Dedifferentiated amniotic fluid mesenchymal stem cell (primary cell): ENCODE measurements at regions not wholly inside any gene's neighbourhood (a gene's known extent, or its start where the extent isn't known, plus 50 kb on each side); places are given as distances from the start of the nearest gene placed in this dataset.
"Not testable (repeated sequence)": the region's sequence is repeated elsewhere in the genome, so short reads cannot be mapped to it uniquely, and the experiment has no call there.

Experiments
- DNase-seq: peaks from one replicate; pipeline ENCODE4 v3.0.0-alpha.2; 2016; ENCODE audit errors: extremely low spot score

GRCh38 chr3:132987396-132987795 is 50.8 kb upstream of the TMEM108 start:
- no peak for DNase-seq

DNA sequence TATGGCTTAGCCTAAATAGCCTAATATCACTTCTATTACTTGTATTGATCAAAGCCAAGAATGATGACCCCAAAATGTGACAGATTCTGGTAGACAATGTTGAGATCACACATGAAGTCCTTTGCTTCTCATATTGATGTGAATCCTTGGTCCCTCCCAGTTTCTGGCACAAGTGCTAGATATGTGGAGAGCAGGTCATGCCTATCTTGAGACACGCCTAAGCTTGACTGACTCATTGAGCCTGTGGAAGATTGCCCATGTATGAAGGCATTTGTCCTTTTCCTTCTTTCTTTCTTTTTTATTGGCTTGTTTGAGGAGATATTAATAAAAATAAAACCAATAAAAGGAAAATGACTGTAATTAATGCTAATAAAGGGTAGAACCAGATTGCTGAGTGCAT is 54.0 kb upstream of the TMEM108 start:
- DNase-seq = no peak

- DNase-seq = no peak
These were observed 54.9 kb upstream of the TMEM108 start for GRCh38 chr3:132983143-132983770.

- DNase-seq = no peak
These were observed 56.5 kb upstream of the TMEM108 start for GRCh38 chr3:132981719-132982118.

GRCh38 chr3:132980102-132980501 is 58.1 kb upstream of the TMEM108 start:
- no peak for DNase-seq

DNA sequence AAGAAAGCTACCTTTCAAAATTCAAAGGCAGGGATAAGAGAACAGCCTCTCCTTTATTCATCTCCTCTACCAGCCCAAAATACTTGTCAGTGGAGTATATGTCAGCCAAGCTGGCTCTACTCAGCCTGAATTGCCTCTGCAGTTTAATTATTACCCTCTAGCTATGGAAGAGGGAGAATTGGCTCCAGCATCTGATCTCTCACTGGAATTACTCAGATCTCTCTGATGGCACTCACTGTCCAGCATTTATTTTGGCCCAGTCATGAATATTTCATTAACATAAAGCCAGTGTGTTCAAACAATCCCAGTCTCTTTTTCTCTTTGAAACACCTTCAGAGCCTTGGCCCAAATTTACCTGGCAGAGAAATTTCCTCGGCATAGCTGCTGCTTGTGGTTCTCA is 58.6 kb upstream of the TMEM108 start:
- no peak for DNase-seq

- not testable (repeated sequence) for DNase-seq
These were observed 59.2 kb upstream of the TMEM108 start for GRCh38 chr3:132978946-132979345.

DNA sequence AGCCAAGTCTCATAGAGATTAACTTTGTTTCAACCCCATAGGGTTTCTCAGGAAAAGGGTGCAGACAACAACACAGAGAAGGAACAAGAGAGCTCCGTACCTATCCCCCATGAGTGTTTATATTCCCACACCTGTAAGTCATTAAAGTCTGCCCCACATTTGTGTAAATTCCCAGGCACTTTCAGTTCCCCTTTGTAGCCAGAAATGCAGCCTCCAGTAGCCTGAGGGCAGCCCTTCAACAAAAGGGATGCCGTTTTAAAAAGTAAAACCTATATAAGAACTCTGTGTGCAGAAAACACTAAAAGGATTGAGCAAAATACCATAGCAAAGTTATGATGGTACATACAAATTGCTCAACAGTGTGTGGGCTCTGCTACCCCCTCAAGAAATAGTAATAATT is 59.7 kb upstream of the TMEM108 start:
- DNase-seq = no peak

DNA sequence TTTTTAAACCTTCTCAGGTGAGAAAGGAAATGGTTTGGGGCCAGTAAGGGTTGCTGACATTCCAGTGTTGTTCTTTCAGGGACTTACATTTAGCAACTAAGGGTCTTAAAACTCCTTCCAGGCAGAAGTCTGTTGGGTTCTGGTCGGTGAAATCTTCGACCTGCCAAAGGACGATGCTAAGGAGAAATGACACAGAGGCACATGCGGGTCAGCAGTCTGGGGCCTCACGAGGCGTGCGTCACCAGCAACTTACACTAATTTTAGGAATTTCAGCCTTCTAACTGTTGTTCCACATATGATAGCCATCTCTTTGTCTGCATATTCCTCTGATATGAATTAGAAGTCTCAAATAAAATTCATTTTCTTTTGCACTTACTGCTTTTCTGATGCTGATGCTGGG is 64.1 kb upstream of the TMEM108 start:
- DNase-seq = no peak

DNA sequence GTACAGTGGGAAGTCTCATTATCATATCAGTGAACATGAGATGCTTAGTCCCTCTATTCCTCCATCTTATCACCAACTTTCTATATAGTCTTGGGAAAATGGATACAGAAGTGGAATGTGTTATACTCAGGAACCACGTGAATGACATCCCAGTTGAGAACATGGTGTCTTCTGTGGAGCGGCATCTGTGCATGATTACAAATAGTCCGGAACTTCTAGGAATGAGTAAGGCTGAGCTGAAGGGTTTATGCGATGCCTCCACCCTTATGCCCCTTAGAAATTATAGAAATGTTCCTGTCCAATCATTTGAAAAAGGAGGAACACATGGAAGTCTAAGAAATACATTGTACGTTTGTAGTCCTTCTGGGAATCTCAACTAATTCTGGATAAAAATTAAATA is 64.8 kb upstream of the TMEM108 start:
- DNase-seq = no peak

GRCh38 chr3:132972333-132972732 is 65.9 kb upstream of the TMEM108 start:
- DNase-seq = no peak

DNA sequence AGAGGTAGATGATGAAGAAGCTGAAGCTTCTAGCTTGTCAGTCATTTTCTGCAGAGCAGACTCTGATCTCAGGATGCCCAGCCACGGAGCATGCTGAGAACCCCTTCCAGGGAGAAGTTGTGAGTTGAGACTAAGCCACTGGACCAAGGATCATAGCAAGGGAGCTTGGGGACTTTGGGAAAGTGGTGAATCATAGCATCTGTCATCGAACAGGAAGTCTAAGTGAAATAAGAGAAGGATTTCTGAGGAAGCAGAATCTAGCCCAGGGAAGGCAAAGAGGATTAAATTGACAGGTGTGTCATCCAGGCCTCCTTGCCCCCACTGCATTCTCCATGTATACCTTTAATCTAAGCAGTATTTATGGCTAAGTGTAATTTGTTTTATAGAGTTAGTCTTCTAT is 71.8 kb upstream of the TMEM108 start:
- no peak for DNase-seq

- DNase-seq = no peak
These were observed 73.9 kb upstream of the TMEM108 start for GRCh38 chr3:132964266-132964665.

DNA sequence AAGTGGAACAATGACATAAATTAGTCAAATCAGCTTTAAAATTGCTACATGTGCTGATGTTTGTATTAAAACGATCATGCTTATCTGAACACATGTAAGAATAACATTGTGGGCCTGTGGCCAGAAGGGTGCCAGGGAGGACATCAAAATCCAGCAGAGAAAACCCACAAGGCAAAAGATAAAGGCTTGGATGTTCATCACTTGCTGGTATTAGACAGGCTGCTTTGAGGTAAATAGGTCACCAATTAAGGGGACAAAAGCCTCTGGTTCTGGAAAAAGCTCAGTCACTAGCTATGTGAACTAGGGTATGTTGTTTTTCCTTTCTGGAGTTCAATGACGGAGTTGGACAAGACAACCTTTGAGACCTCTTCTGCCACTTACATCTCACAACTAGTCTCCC is 74.4 kb upstream of the TMEM108 start:
- no peak for DNase-seq

DNA sequence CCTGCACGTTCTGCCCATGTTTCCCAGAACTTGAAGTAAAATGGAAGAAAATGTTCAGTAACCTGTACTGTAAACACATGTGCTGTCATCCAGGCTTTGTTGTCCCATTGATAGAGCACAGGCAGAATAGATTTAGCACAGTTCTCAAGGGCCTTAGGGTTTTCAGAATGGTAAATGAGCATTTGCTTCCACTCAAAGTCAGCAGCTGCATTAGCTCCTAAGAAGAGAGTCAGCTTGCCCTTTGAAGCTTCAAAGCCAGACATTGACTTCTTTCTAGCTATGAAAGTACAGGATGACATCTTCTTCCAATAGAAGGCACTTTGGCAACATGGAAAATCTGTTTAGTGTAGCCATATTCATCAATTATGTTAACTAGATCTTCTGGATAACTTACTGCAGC is 76.2 kb upstream of the TMEM108 start:
- no peak for DNase-seq

DNA sequence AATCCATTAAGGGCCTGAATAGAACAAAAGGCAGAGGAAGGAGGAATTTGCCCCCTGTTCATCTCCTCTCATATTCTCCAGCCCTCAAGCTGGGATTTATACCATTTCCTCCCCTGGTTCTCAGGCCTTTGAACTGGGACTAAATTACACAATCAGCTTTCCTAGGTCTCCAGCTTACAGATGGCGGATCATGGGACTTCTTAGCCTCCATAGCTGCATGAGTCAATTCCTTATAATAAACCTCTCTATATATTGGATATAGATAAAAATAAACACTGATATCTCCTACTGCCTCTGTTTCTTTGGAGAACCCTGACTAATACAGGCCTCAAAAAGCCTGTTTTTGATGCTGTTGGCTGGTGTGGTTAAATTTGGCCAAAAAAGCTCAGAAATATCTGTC is 84.5 kb upstream of the TMEM108 start:
- DNase-seq = no peak

GRCh38 chr3:132927896-132928295 is 110.3 kb upstream of the TMEM108 start:
- no peak for DNase-seq

GRCh38 chr3:132926098-132926497 is 112.1 kb upstream of the TMEM108 start:
- DNase-seq = no peak

DNA sequence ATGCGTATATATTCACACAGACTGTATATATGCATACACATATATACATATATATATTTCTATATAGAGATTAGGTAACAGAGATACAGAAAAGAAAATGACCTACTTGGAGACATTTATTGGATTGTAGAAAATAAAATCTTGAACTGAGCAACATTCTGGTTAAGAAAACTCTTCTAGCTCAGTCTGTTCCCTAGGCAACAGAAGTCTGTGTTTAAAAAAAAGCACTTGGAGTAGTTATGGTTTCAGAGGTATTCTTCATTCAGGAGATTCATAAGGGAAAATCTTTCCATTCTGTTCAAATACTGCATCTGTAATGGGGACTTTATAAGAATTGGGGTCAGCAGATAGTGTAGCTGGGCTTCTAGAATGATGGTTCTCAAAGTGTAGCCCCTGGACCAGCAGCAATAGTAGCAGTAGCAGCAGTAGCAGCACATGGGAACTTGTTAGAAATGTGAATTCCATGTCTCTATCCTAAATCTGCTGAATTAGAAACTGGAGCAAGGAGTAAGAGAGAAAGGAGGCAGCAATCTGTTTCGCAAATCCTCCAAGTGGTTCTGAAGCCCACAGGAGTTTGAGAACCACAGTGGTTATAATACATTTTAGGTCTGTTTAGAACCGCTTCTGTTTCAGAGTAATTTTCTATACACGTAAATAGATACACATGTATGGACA is 112.8 kb upstream of the TMEM108 start:
- no peak for DNase-seq

- DNase-seq = no peak
These were observed 122.1 kb upstream of the TMEM108 start for GRCh38 chr3:132916096-132916495.

DNA sequence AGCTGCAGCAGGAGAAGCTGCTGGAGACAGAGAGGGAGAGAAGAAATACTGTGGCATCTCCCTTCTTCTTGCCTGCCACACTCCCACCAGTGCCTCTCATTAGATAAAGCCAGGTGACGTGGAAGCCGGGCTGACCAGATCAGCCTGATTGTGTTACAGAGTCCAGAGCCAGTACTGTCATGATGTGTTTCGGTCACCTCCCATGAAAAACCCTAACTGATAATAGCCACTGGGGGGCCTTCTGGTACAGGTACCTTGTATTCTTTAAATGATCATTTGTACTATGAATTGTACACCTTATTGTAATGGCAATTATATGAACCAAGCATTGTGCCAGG is 125.8 kb upstream of the TMEM108 start:
- DNase-seq = no peak

DNA sequence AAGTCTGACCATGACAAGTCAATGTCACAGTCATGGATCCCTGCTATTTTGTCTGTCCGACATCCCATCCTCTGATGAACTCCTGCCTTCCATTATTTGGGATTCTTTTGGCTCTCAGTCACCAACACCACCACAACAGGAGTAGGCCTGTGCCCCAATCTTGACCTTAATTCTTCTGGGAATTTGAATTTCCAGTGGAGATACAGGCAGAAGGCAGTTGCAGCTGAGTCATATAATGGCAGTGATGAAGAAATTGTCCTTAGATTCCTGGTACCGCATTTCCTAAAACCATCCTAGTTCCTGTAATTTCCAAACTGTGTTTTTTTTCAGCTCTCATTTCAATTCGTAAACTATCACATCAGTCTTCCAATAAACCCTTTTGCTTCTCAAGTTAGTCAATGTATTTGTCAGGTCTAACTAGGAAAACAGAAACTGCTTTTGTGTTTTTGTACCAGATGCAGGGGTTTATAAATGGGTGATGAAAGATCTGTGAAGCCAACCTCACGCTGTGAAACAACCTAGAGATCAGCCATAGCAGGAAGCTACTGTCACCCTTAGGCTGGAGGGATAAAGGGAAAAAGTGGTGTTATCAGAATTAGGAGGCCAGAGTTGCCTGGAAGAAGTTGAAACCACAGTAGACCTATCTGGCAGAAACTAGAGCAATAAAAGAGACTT is 126.3 kb upstream of the TMEM108 start:
- DNase-seq = no peak

- DNase-seq = no peak
These were observed 130.9 kb upstream of the TMEM108 start for GRCh38 chr3:132907293-132907692.

DNA sequence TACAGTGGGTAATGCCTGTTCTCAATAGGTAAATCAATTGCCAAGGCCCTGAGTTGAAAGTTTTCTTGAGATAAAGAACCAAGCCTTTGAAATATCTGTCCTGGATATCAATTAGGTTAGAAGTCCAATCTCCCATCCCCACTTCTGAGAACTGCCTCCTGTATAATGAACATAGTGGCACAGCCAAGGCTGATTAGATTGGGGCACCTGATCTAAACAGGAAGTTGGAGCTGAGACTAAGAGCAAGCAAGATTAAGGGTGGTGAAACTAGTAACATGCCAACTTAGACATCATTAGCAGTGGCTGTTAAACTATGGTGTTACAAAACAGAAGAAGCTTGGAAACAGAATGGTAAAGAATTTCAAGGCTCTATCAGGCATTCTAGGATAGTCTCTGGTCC is 137.7 kb upstream of the TMEM108 start:
- no peak for DNase-seq
